Right atrium auricular region (tissue), 2 donors: ENCODE measurements at regions not wholly inside any gene's neighbourhood (a gene's known extent, or its start where the extent isn't known, plus 50 kb on each side); places are given as distances from the start of the nearest gene placed in this dataset.

ENCODE experiments used
- DNase-seq: peaks from one replicate; pipeline ENCODE4 v3.0.0-alpha.2; 2019; ENCODE audit warnings: low spot score
- H3K27ac ChIP-seq, 2 donors: fragments of 200-600 bp; sonication (generic); 1 replicate in 1 of 2; 2 replicates in 1 of 2; pipeline ENCODE4 v1.5.1; 2016 to 2019
- H3K27me3 ChIP-seq, 2 donors: fragments of 200-600 bp; sonication (generic); one replicate each; pipeline versions ENCODE4 v1.5.1 to v1.6.0; 2017 to 2019
- H3K36me3 ChIP-seq: fragments of 200-600 bp; sonication (generic); one replicate; pipeline ENCODE4 v1.5.1; 2016
- H3K4me1 ChIP-seq, 2 donors: fragments of 200-600 bp; sonication (generic); one replicate each; pipeline versions ENCODE4 v1.5.1 to v1.6.0; 2017 to 2019
- H3K4me3 ChIP-seq, 2 donors: fragments of 200-600 bp; sonication (generic); 1 replicate in 1 of 2; 2 replicates in 1 of 2; pipeline ENCODE4 v1.5.1; 2017 to 2019; ENCODE audit warnings: mild to moderate bottlenecking in 1 of 2, moderate library complexity in 1 of 2
- H3K9me3 ChIP-seq, 2 donors: fragments of 200-600 bp; sonication (generic); one replicate each; pipeline ENCODE4 v1.5.1; 2019
- TF ChIP-seq, protein P1 (sequence below), 2 donors: fragments of 200-600 bp; sonication (generic); IDR thresholded peaks; one replicate each; pipeline ENCODE4 v1.5.1; 2019; ENCODE audit warnings: antibody characterized with exemption in 2 of 2

DNA sequence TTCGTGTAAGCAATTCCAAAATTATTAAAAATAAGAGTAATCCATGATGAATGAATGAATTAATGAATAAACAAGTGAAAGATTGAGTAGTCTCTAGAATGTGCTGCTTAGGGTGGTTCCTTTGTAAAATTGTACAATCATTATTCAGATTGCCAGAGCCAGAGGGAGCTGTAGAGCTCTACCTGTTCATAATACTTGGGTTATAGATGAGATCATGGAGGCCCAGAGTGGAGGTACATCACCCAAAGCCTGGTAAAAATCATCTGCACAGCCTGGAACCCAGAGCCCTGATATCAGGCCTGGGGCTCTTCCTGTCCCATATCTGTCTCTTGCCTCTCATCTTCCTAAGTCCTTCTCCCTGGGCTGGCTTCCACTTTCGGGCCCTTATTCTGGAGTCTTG is 297.2 kb downstream of the RPLP1 start:
- no peak for DNase-seq
- peaks cover 0 to 8% of the 10 kb centered on the region in 2 donors for H3K9me3 ChIP-seq
- no peaks in the 10 kb centered on the region for H3K4me1 ChIP-seq
- H3K27me3 ChIP-seq: no peaks in the 10 kb centered on the region
- H3K4me3 ChIP-seq: no peak overlapping the region
- TF ChIP-seq, protein P1, sequence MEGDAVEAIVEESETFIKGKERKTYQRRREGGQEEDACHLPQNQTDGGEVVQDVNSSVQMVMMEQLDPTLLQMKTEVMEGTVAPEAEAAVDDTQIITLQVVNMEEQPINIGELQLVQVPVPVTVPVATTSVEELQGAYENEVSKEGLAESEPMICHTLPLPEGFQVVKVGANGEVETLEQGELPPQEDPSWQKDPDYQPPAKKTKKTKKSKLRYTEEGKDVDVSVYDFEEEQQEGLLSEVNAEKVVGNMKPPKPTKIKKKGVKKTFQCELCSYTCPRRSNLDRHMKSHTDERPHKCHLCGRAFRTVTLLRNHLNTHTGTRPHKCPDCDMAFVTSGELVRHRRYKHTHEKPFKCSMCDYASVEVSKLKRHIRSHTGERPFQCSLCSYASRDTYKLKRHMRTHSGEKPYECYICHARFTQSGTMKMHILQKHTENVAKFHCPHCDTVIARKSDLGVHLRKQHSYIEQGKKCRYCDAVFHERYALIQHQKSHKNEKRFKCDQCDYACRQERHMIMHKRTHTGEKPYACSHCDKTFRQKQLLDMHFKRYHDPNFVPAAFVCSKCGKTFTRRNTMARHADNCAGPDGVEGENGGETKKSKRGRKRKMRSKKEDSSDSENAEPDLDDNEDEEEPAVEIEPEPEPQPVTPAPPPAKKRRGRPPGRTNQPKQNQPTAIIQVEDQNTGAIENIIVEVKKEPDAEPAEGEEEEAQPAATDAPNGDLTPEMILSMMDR (IDR thresholded peaks at IDR 0.05): peak in 1 of 2 donors; percentile 25
- H3K36me3 ChIP-seq: no peaks in the 10 kb centered on the region
- H3K27ac ChIP-seq: no peak overlapping the region

DNA sequence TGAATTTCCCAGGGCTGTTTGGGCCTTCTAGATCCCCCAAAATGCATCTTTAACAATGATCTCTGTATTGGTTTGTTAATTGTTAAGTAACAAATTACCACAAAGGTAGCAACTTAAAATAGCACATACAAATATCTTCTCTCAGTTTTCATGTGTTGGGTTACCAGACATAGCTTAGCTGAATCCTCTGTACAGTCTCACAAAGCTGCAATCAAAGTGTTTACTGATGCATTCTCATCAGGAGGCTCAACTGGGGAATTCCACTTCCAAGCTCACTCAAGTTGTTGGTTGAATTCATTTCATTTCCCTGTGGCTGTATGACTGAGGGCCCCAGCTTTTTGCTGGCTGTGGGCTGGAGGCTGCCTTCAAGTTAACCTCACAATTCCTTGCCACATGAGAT is 297.6 kb downstream of the RPLP1 start:
- H3K36me3 ChIP-seq: no peaks in the 10 kb centered on the region
- no peaks in the 10 kb centered on the region for H3K27me3 ChIP-seq
- H3K27ac ChIP-seq: no peak overlapping the region
- peaks cover 0 to 8% of the 10 kb centered on the region in 2 donors for H3K9me3 ChIP-seq
- H3K4me3 ChIP-seq: no peak overlapping the region
- TF ChIP-seq, protein P1 (IDR thresholded peaks at IDR 0.05): no peak
- no peak for DNase-seq
- no peaks in the 10 kb centered on the region for H3K4me1 ChIP-seq

DNA sequence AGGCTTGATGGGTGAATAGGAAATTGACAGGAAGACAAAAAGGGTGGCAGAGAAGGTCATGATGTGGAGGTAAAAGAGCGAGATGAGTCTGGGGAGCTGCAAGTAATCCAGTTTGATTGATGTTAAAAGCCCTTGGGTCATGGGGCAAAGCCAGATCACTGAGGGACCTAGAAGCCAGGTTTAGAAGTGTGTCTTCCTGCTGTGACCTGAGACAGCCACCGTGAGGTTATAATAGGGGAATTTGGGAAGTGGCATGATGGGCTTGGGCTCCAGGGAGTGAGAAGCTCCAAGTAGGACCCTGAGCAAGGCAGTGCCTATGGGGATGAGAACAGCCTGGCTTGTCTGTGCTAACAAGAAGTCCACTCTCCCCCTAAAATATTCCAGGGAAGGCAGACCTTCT is 298.5 kb downstream of the RPLP1 start:
- Histone ChIP-seq H3K36me3 (no peaks in the 10 kb centered on the region), H3K9me3 (peaks cover 0 to 8% of the 10 kb centered on the region in 2 donors), H3K4me3 (no peak overlapping the region), H3K27ac (no peak overlapping the region), H3K4me1 (no peaks in the 10 kb centered on the region), H3K27me3 (no peaks in the 10 kb centered on the region)
- no peak for DNase-seq
- TF ChIP-seq, protein P1 (IDR thresholded peaks at IDR 0.05): no peak

DNA sequence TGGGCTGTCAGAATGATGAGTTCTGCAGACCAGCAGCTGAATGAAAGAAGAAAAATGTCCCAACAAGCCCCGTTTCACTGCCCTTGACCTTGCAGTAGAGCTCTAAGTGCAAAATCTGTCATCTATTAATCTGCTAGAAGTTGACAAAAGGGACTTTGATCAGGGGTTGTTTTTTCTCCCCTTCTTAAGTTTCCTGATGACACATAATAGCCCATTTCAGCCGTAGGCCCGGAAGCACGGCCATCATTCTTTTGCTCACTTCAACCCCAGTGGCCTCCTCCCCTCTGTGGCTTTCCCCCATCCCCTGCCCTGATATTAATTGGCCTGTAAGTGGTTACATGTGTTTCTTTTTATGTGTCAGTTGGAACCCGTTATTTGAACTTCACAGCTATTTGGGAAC is 298.9 kb downstream of the RPLP1 start:
- Histone ChIP-seq H3K4me1 (no peaks in the 10 kb centered on the region), H3K27ac (no peak overlapping the region), H3K4me3 (no peak overlapping the region), H3K9me3 (peaks cover 0 to 8% of the 10 kb centered on the region in 2 donors), H3K36me3 (no peaks in the 10 kb centered on the region), H3K27me3 (no peaks in the 10 kb centered on the region)
- TF ChIP-seq, protein P1 (IDR thresholded peaks at IDR 0.05): no peak
- no peak for DNase-seq

DNA sequence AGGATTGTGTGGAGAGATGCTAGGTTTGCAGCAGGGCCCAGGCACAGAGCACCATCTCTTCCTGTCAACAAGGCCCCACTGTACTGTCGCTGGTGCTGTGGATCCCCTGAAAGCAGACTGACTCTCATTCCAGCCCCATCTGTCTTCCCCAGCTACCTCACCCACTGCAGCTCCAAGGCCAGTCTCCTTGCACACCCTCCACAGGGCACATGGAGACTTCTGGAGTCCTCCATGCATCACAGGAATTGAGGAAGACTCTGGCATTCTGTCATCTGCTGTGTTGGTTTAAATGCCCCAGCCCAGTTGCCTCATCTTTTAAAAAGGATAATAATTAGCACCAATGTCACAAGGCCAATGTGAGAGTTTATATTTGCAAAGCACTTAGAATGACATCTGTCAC is 301.2 kb downstream of the RPLP1 start:
- no peak overlapping the region for H3K4me3 ChIP-seq
- TF ChIP-seq, protein P1 (IDR thresholded peaks at IDR 0.05): no peak
- H3K9me3 ChIP-seq: peaks cover 0 to 8% of the 10 kb centered on the region in 2 donors
- no peak for DNase-seq
- no peaks in the 10 kb centered on the region for H3K36me3 ChIP-seq
- no peak overlapping the region for H3K27ac ChIP-seq
- no peaks in the 10 kb centered on the region for H3K27me3 ChIP-seq
- no peaks in the 10 kb centered on the region for H3K4me1 ChIP-seq

DNA sequence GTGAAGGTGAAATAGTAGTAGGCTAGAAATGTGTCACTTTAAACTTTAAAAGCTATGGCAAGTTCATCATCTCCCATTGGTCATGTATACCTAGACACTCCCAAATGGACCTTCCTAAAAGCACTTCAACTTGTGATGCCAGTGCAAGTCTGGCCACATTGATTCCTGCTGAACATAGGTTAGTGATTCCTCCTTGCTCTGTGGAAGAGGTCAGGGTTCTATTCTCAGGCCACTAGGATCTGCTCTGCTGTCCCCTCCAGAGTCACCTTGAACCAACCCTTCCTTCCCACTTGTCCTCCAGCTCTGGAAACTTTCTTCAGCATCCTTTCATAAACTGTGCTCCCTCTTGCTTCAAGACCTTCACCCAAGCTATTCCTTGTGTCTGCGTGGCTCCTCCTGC is 301.7 kb downstream of the RPLP1 start:
- Histone ChIP-seq H3K27me3 (no peaks in the 10 kb centered on the region), H3K27ac (no peak overlapping the region), H3K36me3 (no peaks in the 10 kb centered on the region), H3K4me3 (no peak overlapping the region), H3K9me3 (peaks cover 0 to 8% of the 10 kb centered on the region in 2 donors), H3K4me1 (no peaks in the 10 kb centered on the region)
- TF ChIP-seq, protein P1 (IDR thresholded peaks at IDR 0.05): no peak
- no peak for DNase-seq
